HG03460 (cell line): ENCODE measurements at regions not wholly inside any gene's neighbourhood (a gene's known extent, or its start where the extent isn't known, plus 50 kb on each side); places are given as distances from the start of the nearest gene placed in this dataset.

Experiments used
- ATAC-seq: cut with Tn5 transposase; IDR thresholded peaks from one replicate; pipeline ENCODE4 v1.9.1; 2021; ENCODE audit not compliant: unreplicated experiment

- ATAC-seq, result no peak
Observed at GRCh38 chr18:44518666-44519065, 162.0 kb upstream of the SETBP1 start.

GRCh38 chr18:44520981-44521667, 159.6 kb upstream of the SETBP1 start:
- no peak for ATAC-seq

GRCh38 chr18:44521668-44522022, 159.0 kb upstream of the SETBP1 start:
- ATAC-seq, result no peak

GRCh38 chr18:44526705-44527415, 153.8 kb upstream of the SETBP1 start:
- ATAC-seq, result no peak

- ATAC-seq, result no peak
Observed at GRCh38 chr18:44533071-44533470, 147.6 kb upstream of the SETBP1 start.

GRCh38 chr18:44536046-44536445, 144.6 kb upstream of the SETBP1 start:
- no peak for ATAC-seq

GRCh38 chr18:44536619-44537018, 144.1 kb upstream of the SETBP1 start:
- no peak for ATAC-seq

GRCh38 chr18:44537526-44537925, 143.2 kb upstream of the SETBP1 start:
- no peak for ATAC-seq

GRCh38 chr18:44539926-44540325, 140.8 kb upstream of the SETBP1 start:
- no peak for ATAC-seq

GRCh38 chr18:44541159-44541558, 139.5 kb upstream of the SETBP1 start:
- no peak for ATAC-seq

GRCh38 chr18:44541781-44542180, 138.9 kb upstream of the SETBP1 start:
- no peak for ATAC-seq

- ATAC-seq, result no peak
Observed at GRCh38 chr18:44543387-44543786, 137.3 kb upstream of the SETBP1 start.

GRCh38 chr18:44545359-44545985, 135.2 kb upstream of the SETBP1 start:
- ATAC-seq, result no peak

GRCh38 chr18:44546954-44547353, 133.7 kb upstream of the SETBP1 start:
- ATAC-seq, result no peak

GRCh38 chr18:44548291-44549221, 132.1 kb upstream of the SETBP1 start:
- ATAC-seq, result no peak

- no peak for ATAC-seq
Observed at GRCh38 chr18:44552706-44553105, 128.0 kb upstream of the SETBP1 start.

GRCh38 chr18:44556296-44556695, 124.4 kb upstream of the SETBP1 start:
- ATAC-seq, result no peak

- no peak for ATAC-seq
Observed at GRCh38 chr18:44557616-44558151, 123.0 kb upstream of the SETBP1 start.

- no peak for ATAC-seq
Observed at GRCh38 chr18:44558767-44559166, 121.9 kb upstream of the SETBP1 start.

- ATAC-seq, result no peak
Observed at GRCh38 chr18:44562986-44563385, 117.7 kb upstream of the SETBP1 start.

GRCh38 chr18:44564922-44565321, 115.8 kb upstream of the SETBP1 start:
- ATAC-seq, result no peak
